GM18858 (cell line): ENCODE measurements at regions not wholly inside any gene's neighbourhood (a gene's known extent, or its start where the extent isn't known, plus 50 kb on each side); places are given as distances from the start of the nearest gene placed in this dataset.

Source experiments
- ATAC-seq: cut with Tn5 transposase; IDR thresholded peaks from one replicate; pipeline ENCODE4 v1.9.1; 2021; ENCODE audit not compliant: unreplicated experiment

DNA sequence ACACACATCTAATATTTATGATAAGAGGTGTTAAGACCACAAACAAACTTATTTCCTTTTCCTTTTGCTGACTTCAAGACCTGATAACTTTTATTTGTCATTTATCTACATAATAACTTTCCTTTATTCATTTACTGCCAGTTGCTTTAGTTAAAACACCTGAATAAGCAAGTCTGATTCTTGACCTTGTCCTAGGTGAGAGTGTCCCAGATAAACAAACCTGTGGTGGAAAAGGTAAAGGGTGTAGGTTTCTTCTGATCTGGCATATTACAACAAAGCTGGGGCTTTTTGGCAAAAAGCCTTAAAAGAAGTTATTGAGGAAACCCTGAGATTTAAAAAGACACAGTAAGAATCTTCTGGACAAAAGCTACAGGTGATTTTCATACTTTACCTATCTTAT lies 191.5 kb downstream of the ZBBX start:
- no peak for ATAC-seq

DNA sequence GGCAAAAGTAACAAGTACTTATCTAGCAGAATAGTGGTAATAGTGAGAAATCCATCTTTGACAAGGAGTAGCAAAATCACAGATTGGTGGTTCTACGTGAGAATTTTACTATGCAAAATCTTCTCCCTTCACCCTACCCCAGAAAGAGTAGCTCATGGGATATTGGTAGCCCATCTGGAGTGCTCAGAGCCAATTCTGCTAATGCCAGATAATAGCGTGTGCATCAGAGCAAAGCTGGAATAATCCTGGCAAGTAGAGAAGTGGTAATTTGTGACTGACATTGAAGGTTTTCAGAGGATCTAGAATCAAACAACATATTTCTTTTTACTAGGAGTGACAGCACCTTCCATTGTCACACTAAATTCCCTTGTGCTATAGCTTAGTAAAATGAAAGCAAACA lies 192.9 kb downstream of the ZBBX start:
- no peak for ATAC-seq

DNA sequence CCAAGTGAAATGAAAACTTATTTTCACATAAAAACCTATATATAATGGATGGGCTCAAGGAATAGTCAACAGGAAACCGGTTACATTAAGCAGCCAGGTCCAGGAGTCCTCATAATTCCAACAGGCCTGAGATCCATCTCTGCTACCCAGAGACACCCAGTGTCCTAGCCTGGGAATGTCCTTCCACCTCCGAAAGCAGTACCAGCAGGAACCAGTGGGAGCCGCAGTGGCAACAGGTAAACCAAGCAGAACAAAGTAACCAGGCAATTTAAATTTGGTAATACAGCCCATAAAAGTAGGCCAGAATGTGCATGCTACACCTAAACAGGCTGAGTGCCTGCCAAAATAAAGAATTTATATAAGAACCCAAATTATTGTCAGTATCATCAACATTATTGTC lies 195.6 kb downstream of the ZBBX start:
- ATAC-seq: no peak

DNA sequence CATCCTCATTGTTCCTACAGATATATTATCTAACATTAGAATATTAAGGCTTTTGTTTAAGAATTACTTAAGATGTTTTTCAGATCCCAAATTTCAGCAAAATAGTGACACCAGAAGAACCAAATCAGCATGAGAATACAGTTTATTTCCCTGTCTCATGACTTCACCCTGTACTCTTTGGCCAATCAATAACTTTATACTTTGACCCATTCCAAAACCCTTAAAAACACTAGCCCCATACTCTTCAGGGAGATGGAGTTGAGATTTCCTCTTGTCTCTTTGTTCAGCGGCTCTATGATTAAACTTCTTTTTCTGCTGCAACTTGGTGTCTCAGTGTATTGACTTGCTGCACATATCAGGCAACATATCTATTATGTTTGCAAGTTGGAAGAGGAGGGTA lies 207.7 kb downstream of the ZBBX start:
- ATAC-seq: no peak

DNA sequence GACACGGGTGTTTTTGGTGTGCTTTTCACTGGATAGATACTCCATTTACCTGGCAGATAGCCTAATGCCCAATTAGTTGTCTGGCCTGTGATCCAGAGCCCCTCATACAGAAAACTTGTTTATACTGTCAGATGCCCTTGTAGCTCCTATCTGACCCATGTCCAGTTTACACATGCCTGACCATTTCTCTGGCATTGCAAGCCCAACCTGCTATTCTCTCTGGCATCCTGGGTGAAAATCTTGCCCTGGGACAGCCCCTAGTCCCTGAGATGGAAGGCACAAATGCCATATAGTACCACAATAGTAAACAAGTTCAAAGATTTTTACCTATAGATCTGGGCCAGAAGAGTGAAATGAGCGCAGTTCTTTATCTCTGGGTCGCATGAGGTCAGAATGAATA lies 212.6 kb downstream of the ZBBX start:
- no peak for ATAC-seq

DNA sequence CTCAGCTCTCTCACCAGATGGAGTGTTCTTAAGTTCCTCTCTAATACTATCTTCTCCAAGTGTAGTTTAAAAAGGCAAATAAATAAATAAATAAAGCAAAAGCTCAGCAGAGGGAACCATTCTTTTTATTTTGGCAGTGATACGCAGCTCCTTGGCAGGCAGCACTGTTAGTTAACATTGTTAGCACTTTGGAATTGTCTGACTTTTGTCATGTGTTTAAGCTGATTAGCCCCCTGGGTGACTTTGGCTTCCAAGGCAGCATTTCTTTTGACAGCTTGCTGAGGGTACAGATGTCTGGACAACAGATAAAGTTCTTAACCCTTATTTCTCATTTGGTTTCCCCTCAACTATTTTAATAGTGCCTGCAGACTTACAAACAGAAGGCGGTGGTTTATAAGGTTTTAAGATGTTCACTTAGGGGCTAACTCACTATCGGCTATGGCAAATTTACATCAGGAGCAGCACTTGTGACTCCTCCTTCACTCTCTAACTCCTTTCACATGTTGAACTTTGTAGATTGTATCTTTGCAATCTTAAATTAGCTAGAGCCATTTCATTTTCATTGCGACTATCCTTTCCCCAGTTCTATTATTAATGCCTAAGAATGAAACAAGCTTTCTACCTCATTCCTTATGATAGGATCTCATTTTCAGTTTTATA lies 213.4 kb downstream of the ZBBX start:
- no peak for ATAC-seq

DNA sequence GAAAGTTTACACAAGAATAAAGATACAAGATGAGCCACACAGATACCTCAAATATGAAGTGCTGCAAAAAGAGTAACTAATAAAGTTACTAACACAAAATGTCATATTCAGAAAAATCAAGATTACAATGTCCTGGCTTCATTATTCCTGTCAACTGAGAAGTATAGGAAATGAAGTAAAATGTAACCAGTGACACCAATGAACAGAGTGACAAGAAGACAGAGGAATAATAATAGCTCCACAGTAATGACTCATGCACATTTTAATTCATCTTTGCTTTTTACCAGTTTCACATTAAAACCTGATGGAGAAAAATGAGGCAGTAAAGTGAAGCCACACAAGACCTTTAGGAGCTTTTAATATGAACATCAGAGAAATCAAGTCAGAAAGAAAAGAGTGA lies 214.1 kb downstream of the ZBBX start:
- ATAC-seq: no peak

DNA sequence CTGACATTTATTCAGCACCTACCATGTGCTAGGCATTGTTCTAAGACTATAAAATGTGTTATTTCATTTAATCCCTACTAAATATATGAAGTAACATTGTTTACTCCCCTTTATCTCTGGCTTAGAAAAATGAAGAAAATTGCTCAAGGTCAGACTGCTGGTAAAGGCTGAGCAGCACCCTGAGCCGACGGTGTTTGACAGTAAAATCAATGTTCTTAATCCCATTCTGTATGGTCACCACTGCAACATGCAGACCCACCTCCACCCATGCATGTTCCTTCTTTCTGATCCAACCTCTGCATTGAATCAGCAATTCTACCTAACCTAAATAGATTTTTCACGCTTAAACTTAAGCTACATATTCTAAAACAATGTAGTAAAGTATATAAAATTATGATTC lies 216.5 kb downstream of the ZBBX start:
- ATAC-seq: no peak

DNA sequence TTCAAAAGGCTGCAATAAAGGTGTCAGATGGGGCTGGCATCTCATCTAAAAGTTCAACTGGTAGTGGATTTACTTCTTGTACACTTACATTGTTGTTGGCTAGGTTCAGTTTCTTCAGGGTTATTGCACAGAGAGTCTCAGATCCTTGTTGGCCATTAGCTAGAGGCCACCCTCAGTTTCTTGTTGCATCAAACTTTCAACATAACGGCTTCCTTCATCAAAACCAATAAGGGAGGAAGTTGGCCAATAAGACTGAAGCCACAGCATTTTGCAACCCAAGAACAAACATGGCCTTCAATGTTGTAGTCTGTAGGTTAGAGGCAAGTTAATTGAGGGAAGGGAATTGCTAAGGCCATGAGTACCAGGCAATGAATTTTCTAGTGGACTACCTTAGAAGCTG lies 218.0 kb downstream of the ZBBX start:
- ATAC-seq: no peak

DNA sequence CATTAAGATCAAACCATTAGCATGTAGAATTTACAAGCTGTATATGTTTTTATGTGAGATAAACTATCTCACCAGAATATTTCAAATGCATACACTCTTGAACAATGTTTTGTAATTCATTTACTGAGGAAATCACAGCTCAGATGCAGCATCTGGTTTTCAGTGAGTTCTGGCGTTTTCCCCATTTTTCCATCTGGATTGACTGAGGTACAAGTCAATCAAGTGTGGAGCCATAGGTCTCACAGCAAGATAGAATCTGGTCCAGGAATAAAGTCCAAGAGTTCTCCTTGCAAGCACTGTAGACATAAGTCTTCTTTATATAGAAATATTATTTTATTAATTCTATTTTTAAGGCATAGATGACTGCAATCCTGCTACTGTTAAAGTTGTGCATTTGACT lies 219.3 kb downstream of the ZBBX start:
- no peak for ATAC-seq

DNA sequence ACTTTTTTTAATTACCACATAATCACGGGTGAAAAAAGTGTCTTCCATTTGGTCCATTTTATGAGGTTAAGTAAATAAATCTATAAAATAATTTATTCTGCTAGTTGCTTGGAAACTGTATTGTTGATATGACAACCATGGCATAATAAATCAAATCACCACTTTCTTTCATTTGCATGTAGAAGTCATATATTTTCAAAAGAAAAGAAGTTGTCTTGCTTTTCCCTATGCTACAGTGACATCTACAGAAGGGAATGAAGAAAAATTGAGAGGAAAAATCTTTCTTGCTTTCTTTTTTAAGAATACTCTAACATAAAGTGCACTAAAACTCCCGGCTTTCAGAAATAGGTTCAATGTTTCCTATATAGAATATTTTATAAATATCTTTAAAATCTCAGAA lies 228.5 kb downstream of the ZBBX start:
- no peak for ATAC-seq

DNA sequence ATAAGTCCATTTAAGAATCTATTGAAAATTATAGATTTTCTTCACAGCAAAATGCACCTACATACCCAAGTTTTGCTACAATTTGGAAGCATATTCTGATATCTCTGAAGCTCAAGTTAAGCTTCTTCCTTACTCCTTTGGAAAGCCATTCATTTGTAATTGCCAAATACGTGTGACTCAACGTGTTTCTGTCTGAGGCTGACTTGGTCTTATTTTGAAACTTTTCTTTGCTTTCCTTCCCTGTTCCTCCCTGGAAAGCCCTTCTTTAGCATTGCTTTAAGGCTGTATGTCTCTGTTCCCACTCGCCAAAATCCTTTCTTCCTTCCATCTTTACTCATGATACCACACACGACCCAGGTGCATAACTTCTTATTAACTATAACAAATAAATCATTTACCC lies 232.0 kb downstream of the ZBBX start:
- ATAC-seq: no peak

DNA sequence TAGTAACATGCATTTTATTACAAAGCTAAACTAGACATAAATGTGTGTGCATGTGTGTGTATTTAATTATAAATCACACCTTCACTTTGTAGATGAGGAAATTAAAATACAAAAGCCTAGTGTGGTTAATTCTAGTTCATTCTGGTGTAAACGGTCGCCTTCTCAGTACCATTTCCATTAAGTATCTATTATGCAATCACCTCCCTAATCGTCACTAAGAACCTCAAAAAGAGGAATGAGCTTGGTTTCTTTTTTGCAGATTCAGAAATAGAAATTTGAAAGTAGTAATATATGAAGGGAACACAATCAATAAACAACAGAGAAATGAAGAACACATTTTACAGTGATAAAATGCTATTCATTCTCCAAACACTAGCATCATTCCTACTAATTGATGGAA lies 233.2 kb downstream of the ZBBX start:
- no peak for ATAC-seq

DNA sequence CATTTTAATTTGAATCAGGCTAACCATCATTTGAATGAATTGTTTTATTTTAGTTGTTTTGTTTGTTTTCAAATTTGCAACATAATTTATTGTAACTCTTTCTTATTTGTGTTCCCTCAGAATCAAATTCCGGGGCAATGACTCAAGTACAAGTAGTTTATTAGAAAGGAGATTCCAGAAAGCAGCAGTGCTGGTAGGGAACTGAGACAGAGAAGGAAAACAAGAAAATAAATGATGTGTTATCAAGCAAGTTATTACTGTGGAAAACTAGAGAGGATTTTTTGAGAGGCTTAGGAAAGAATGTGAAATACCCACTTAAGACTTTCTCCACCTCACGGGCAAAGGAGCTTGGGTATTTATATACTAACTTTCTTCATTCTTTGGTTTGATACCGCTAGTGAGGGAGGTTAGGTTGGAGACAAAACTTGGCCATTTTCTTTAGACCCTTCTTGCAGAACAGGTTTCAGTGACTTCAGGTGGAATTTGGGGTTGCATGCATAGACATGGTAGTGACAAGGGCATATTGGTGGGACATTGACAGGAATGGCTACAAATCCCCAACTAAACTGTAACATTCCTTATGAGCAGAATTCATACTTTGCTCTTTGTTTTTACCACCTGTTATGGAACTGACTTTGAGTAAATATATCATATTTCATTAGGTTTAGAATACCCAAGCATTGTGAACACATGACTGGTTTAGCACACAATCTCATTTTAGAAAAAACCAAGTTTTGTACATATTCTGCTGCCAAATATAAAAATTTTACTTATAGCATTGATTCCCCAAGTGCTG lies 254.3 kb downstream of the ZBBX start:
- ATAC-seq: no peak

DNA sequence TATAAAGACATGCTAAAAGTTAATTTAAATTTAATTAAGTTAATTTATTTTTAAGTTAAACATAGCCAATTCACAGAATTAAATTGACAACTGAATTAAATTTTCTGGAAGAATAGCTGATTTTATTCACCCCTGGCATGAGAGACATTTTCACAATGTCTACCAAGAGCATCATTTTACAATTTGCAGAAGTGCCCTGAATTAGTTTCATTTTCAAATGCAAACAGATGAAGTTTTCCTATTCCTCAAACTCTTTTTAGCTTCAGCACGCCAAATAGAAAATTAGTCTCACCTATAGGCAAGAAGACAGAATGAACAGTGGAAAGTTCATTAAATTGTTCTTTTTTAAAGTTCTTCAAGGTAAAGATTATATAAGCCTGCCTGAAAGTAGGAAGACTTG lies 259.3 kb downstream of the ZBBX start:
- ATAC-seq: no peak

DNA sequence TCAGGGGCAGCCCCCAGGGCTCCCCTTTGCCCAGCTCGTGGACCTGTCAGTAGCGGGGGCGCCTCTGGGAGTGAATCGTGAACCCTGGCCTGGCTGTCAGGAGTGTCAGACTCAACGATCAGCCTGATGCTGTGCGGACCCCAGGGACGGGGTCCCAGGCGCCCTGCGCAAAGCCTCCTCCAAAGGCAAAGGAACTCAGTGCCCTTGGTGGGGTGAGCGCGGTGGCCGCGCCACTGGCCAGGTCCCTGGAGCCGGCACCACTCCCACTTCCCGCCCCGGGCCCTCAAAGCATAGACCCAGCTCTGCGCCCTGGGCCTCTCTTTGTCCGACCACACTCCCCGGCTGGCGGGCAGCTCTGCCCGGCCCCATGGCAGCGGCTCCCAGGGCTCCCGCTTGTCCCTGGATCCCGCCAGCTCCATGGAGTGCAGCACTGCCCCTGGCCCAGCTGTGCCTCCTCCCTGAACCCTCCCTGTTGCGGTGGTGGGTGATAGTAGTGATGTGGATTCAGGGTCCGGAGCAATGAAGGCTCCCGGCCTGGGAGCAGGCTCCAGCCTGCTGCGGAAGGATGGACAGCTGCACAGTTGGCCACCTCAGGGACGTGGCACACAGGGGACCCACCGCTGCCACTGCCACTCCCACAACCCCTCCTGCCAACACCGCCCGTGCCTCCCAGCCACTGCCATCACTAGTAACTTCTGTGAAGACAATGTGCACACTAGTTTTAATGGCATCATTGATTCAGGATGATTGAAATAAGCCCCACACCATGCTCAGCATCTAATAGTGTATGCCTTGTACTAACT lies 263.8 kb downstream of the ZBBX start:
- no peak for ATAC-seq

DNA sequence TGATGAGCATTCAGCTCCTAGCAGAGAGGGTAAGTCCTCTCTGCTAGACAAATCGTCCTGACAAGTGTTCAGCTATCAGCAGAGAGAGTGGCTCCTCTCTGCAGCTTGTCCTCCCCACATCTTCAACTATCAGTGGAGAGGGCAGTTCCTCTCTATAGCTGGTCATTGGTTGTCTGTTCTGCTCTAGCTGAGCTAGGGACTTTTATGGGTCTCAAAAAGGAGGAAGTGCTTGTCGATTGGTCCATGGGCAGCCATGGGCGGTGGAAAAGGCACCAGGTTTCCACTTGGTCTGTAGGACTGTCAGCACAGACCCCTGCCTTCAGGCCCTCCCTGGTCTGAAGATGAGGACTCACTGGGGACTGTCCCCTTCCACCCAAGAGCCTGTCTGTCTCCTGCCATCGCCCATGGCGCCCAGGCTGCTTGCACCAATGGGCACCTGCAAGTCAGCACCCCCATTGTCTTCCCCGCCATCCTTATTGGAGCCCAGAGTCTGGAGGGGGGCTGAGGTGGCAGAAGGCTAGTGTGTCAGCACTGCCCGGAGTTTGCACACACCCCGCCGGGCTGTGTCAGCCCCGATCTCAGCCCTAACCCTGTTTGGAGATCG lies 264.7 kb downstream of the ZBBX start:
- ATAC-seq: no peak

DNA sequence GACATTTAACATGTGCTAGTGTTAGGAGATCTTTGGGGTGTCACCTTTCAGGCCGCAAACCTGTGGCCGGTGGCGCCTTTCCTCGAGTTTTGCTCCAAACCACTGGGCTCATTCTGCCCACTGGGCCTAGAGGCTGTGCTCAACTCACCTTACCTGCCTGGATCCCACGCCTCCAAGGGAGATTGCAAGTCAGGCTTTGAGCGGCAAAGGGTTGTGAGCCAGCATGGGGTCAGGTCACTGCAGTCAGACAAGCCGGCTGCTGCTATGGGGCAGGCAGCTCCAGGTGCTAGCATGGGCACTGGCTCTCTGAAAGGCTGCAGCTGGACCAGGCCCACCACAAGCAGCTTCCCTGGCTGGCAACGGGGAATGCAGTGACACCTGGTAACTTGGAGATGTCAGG lies 265.5 kb downstream of the ZBBX start:
- ATAC-seq: no peak

DNA sequence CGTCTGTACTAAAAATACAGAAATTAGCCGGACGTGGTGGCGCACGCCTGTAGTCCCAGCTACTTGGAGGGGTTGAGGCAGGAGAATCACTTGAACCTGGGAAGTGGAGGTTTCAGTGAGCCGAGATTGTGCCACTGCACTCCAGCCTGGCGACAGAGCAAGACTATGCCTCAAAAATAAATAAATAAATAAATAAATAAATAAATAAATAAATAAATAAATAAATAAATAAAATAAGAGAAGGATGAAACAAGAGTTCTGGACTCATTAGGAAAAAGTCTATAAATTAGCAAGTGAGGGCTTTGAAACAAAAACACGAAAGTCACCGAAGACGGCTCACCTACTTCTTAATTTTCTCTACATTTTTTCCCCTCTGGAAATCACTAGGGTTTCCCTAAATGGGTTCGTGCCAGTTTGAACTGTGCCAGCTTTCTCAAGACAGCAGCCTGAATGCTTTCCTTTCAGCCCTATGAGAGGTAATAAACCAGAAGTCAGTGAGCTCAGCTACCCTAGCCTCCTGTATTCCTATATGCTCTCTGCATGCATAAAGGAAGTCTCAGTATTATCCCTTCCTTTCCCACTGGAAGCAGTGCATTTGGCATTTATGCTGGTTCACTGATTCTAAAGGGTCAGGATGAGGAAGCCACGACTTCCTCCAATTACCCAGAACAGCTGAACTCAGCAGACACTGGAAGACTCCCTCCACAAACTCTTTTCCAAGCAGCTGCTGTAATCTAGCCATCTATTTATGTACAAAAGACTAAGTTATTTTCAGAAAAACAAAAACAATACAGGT lies 266.9 kb downstream of the ZBBX start:
- no peak for ATAC-seq

DNA sequence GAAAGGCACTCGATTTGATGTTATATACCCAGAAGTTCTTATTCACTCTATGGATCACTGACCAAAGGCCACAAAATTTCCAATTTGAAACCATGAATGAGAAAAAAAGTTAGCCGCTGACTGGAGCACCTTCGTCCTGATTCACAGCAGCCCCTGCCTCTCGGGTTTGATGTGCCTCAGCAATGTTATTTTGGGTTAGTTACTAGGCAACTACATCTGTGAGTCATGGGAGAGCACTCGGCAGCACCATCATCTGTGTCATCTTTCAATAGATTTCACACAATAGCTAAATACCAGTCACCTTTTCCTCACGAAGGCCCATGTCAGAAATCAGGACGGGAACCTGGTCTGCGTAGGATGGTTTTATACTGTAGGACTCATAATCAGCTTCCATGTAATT lies 269.2 kb downstream of the ZBBX start:
- ATAC-seq: no peak

DNA sequence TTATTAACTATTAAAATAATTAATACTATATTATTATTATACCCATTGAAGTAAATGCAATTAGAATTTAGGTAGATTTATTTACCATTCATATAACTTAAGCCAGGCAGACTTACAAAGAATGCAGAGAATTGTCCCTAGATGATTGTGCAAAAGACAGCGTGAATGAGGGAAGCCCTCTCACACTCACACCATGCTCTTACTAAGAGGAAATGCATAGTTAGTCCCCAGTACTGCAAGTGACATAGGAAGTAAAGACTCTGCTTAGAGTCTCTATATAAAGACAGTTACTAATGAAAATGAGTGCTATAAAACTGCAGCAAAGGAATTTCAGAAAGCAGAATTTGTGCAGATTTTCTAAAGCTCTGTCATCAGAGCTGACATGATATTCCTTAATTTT lies 270.4 kb downstream of the ZBBX start:
- no peak for ATAC-seq
